K562 (cell line): ENCODE measurements at regions not wholly inside any gene's neighbourhood (a gene's known extent, or its start where the extent isn't known, plus 50 kb on each side); places are given as distances from the start of the nearest gene placed in this dataset.

Experiments
- BCOR ChIP-seq: fragments of 450-650 bp; IDR thresholded peaks from 2 replicates; pipeline ENCODE4 v1.6.1; 2016
- CC2D1A ChIP-seq: fragments of 450-650 bp; IDR thresholded peaks from 2 replicates; pipeline ENCODE4 v1.6.1; 2017; ENCODE audit warnings: mild to moderate bottlenecking
- GABPB1 ChIP-seq: sonication (generic); formaldehyde crosslinking; IDR thresholded peaks from 2 replicates; pipeline ENCODE4 v1.8.0; 2022; ENCODE audit warnings: mild to moderate bottlenecking, missing genetic modification reagents
- NRF1 ChIP-seq, 2 experiments: fragments of 450-650 bp; IDR thresholded peaks in 1 of 2; conservative IDR thresholded peaks in 1 of 2; 2 replicates each; pipeline ENCODE4 v1.6.1; 2014; ENCODE audit warnings: mild to moderate bottlenecking in 2 of 2
- POLR3G ChIP-seq: IDR thresholded peaks from 2 replicates; pipeline ENCODE4 v1.6.1; 2011; ENCODE audit not compliant: insufficient read length, insufficient replicate concordance; ENCODE audit errors: extremely low read depth
- RAD21 ChIP-seq, 2 experiments: fragments of 250-450 bp in 1 of 2; fragments of 450-650 bp in 1 of 2; sonication (Bioruptor Pico) in 1 of 2; formaldehyde crosslinking in 1 of 2; IDR thresholded peaks in 1 of 2; conservative IDR thresholded peaks in 1 of 2; 2 replicates each; pipeline versions ENCODE4 v1.4.0 to v1.8.0; 2020 to 2022; ENCODE audit warnings: mild to moderate bottlenecking in 2 of 2, moderate library complexity in 1 of 2
- SMAD3 ChIP-seq: fragments of 450-650 bp; formaldehyde crosslinking; conservative IDR thresholded peaks from 2 replicates; pipeline ENCODE4 v1.4.0; 2020; ENCODE audit warnings: mild to moderate bottlenecking
- SPI1 ChIP-seq: IDR thresholded peaks from 2 replicates; pipeline ENCODE4 v1.6.1; 2011; ENCODE audit warnings: low read depth, low read length, control low read depth, borderline replicate concordance
- SUPT5H ChIP-seq: fragments of 450-650 bp; IDR thresholded peaks from 2 replicates; pipeline ENCODE4 v1.6.1; 2016
- TAL1 ChIP-seq: fragments of 450-650 bp; IDR thresholded peaks from 2 replicates; pipeline ENCODE4 v1.6.1; 2016; ENCODE audit warnings: mild to moderate bottlenecking
- ZFX ChIP-seq: sonication (generic); formaldehyde crosslinking; IDR thresholded peaks from 2 replicates; pipeline ENCODE4 v1.8.0; 2022; ENCODE audit warnings: mild to moderate bottlenecking, missing genetic modification reagents, moderate library complexity
- ZNF764 ChIP-seq: fragments of 250-450 bp; sonication (Bioruptor Pico); IDR thresholded peaks from 2 replicates; pipeline ENCODE4 v1.4.0; 2020; ENCODE audit warnings: low read depth, mild to moderate bottlenecking, moderate library complexity
- TF ChIP-seq, protein P1 (sequence below): fragments of 450-650 bp; conservative IDR thresholded peaks from 2 replicates; pipeline ENCODE4 v1.6.1; 2016; ENCODE audit warnings: missing genetic modification characterization, low read depth, mild to moderate bottlenecking, control low read depth, missing compliant biosample characterization
- TF ChIP-seq, protein P2 (sequence below), 2 experiments: fragments of 200-800 bp in 1 of 2; sonication (Bioruptor generic) in 1 of 2; sonication (generic) in 1 of 2; formaldehyde crosslinking in 1 of 2; IDR thresholded peaks in 1 of 2; conservative IDR thresholded peaks in 1 of 2; 2 replicates each; pipeline versions ENCODE4 v1.5.0 to v1.6.1; 2016 to 2020; ENCODE audit warnings: missing compliant biosample characterization in 1 of 2, missing genetic modification characterization in 1 of 2, missing genetic modification reagents in 1 of 2
- TF ChIP-seq, protein P3 (sequence below), 3 experiments: fragments of 200-800 bp in 1 of 3; fragments of 250-450 bp in 1 of 3; fragments of 450-650 bp in 1 of 3; sonication (Bioruptor Pico) in 1 of 3; sonication (Bioruptor generic) in 1 of 3; formaldehyde crosslinking in 1 of 3; IDR thresholded peaks; 2 replicates each; pipeline versions ENCODE4 v1.6.1 to v1.8.0; 2016 to 2022; ENCODE audit warnings: mild to moderate bottlenecking in 2 of 3, missing genetic modification characterization in 2 of 3, missing compliant biosample characterization in 1 of 3, moderate library complexity in 1 of 3
- TF ChIP-seq, protein P4 (sequence below): fragments of 250-450 bp; sonication (Bioruptor Pico); IDR thresholded peaks from 2 replicates; pipeline ENCODE4 v1.4.0; 2020; ENCODE audit warnings: mild to moderate bottlenecking, moderate library complexity
- TF ChIP-seq, protein P5 (sequence below): fragments of 250-450 bp; sonication (Bioruptor Pico); IDR thresholded peaks from 2 replicates; pipeline ENCODE4 v1.8.0; 2021; ENCODE audit warnings: mild to moderate bottlenecking, moderate library complexity

DNA sequence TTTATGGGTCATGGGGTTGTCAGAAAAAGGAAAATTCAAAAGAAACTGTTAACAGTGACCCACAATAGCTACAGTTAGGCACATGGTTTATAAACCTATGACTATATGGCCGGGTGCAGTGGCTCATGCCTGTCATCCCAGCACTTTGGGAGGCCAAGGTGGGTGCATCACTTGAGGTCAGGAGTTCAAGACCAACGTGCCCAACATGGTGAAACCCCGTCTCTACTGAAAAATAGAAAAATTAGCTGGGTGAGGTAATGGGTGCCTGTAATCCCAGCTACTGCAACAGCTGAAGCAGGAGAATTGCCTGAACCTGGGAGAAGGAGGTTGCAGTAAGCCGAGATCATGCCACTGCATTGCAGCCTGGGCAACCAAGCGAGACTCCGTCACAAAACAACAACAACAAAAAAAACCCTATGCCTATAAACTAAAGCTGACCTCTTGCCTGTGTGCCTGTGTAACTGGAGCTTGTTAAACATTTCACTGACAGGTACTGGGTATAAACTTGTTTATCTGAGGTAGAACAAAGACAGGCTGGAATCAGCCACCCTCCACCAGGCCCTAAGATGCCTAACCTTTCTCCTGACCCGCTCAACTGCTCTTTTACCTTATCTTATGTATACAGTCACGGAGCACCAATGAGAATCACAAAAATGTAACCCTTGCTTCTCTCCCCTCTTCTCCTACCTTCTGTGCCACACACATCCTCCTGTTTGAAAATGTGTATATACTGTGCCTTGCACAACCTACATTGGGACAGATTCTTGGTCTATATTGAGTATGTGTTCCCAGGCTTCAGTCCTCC, 62.9 kb upstream of the ATF7IP2 start (continued):
- TF ChIP-seq SMAD3 (no peak), BCOR (no peak), CC2D1A (peak; percentile 68; the same call in 1 of the 2 replicates), GABPB1 (CRISPR knock-in tag) (no peak), SUPT5H (no peak), RAD21 (CRISPR knock-in tag; conservative IDR thresholded peaks at IDR 0.05 in 1 of 2, IDR thresholded peaks at IDR 0.05 in 1 of 2) (no peak), POLR3G (no peak), ZNF764 (CRISPR knock-in tag) (no peak), SPI1 (no peak), ZFX (CRISPR knock-in tag) (no peak), TAL1 (peak; percentile 76), NRF1 (conservative IDR thresholded peaks at IDR 0.05 in 1 of 2, IDR thresholded peaks at IDR 0.05 in 1 of 2) (no peak)
- TF ChIP-seq, protein P1, sequence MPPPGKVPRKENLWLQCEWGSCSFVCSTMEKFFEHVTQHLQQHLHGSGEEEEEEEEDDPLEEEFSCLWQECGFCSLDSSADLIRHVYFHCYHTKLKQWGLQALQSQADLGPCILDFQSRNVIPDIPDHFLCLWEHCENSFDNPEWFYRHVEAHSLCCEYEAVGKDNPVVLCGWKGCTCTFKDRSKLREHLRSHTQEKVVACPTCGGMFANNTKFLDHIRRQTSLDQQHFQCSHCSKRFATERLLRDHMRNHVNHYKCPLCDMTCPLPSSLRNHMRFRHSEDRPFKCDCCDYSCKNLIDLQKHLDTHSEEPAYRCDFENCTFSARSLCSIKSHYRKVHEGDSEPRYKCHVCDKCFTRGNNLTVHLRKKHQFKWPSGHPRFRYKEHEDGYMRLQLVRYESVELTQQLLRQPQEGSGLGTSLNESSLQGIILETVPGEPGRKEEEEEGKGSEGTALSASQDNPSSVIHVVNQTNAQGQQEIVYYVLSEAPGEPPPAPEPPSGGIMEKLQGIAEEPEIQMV (tag) = no peak
- TF ChIP-seq, protein P2, sequence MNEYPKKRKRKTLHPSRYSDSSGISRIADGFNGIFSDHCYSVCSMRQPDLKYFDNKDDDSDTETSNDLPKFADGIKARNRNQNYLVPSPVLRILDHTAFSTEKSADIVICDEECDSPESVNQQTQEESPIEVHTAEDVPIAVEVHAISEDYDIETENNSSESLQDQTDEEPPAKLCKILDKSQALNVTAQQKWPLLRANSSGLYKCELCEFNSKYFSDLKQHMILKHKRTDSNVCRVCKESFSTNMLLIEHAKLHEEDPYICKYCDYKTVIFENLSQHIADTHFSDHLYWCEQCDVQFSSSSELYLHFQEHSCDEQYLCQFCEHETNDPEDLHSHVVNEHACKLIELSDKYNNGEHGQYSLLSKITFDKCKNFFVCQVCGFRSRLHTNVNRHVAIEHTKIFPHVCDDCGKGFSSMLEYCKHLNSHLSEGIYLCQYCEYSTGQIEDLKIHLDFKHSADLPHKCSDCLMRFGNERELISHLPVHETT (CRISPR knock-in tag; conservative IDR thresholded peaks at IDR 0.05 in 1 of 2, IDR thresholded peaks at IDR 0.05 in 1 of 2) = peak in 1 of 2 experiments; percentile 43; a peak in 1 of 4 replicates
- TF ChIP-seq, protein P3, sequence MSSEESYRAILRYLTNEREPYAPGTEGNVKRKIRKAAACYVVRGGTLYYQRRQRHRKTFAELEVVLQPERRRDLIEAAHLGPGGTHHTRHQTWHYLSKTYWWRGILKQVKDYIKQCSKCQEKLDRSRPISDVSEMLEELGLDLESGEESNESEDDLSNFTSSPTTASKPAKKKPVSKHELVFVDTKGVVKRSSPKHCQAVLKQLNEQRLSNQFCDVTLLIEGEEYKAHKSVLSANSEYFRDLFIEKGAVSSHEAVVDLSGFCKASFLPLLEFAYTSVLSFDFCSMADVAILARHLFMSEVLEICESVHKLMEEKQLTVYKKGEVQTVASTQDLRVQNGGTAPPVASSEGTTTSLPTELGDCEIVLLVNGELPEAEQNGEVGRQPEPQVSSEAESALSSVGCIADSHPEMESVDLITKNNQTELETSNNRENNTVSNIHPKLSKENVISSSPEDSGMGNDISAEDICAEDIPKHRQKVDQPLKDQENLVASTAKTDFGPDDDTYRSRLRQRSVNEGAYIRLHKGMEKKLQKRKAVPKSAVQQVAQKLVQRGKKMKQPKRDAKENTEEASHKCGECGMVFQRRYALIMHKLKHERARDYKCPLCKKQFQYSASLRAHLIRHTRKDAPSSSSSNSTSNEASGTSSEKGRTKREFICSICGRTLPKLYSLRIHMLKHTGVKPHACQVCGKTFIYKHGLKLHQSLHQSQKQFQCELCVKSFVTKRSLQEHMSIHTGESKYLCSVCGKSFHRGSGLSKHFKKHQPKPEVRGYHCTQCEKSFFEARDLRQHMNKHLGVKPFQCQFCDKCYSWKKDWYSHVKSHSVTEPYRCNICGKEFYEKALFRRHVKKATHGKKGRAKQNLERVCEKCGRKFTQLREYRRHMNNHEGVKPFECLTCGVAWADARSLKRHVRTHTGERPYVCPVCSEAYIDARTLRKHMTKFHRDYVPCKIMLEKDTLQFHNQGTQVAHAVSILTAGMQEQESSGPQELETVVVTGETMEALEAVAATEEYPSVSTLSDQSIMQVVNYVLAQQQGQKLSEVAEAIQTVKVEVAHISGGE (CRISPR knock-in tag; IDR thresholded peaks at IDR 0.05) = no peak
- TF ChIP-seq, protein P4, sequence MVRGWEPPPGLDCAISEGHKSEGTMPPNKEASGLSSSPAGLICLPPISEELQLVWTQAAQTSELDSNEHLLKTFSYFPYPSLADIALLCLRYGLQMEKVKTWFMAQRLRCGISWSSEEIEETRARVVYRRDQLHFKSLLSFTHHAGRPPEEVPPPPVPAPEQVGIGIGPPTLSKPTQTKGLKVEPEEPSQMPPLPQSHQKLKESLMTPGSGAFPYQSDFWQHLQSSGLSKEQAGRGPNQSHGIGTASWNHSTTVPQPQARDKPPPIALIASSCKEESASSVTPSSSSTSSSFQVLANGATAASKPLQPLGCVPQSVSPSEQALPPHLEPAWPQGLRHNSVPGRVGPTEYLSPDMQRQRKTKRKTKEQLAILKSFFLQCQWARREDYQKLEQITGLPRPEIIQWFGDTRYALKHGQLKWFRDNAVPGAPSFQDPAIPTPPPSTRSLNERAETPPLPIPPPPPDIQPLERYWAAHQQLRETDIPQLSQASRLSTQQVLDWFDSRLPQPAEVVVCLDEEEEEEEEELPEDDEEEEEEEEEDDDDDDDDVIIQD (CRISPR knock-in tag) = no peak
- TF ChIP-seq, protein P5, sequence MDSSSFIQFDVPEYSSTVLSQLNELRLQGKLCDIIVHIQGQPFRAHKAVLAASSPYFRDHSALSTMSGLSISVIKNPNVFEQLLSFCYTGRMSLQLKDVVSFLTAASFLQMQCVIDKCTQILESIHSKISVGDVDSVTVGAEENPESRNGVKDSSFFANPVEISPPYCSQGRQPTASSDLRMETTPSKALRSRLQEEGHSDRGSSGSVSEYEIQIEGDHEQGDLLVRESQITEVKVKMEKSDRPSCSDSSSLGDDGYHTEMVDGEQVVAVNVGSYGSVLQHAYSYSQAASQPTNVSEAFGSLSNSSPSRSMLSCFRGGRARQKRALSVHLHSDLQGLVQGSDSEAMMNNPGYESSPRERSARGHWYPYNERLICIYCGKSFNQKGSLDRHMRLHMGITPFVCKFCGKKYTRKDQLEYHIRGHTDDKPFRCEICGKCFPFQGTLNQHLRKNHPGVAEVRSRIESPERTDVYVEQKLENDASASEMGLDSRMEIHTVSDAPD (CRISPR knock-in tag) = no peak
